ENCODE measurements at regions not wholly inside any gene's neighbourhood (a gene's known extent, or its start where the extent isn't known, plus 50 kb on each side); places are given as distances from the start of the nearest gene placed in this dataset.

- no peak for TF ChIP-seq CTCF (IDR thresholded peaks at IDR 0.05; ENCODE audit: control extremely low read depth, extremely low read depth)
- WGBS, 2 donors, result 86 to 94% methylated on average over 2 of the region's 2 CpGs
- Histone ChIP-seq H3K9me3 (ENCODE audit: control insufficient read depth in 4 of 4, insufficient read depth in 3 of 4, low read length in 3 of 4) (no peaks in the 10 kb centered on the region), H3K9ac (ENCODE audit: insufficient read depth in 1 of 2, low read length in 2 of 2) (no peak overlapping the region), H3K4me3 (no peak overlapping the region), H3K36me3 (ENCODE audit: control insufficient read depth in 4 of 4, insufficient read depth in 4 of 4, low read length in 4 of 4) (no peaks in the 10 kb centered on the region), H3K27me3 (ENCODE audit: control insufficient read depth in 3 of 3, insufficient read depth in 3 of 3, low read length in 2 of 3) (peaks cover 0 to 25% (median 23%) of the 10 kb centered on the region in 3 donors), H3K27ac (ENCODE audit: low read depth in 1 of 2, low read length in 1 of 2) (no peak overlapping the region), H3K4me1 (ENCODE audit: control insufficient read depth in 5 of 5, insufficient read depth in 5 of 5, low read length in 5 of 5) (no peaks in the 10 kb centered on the region)
- ATAC-seq (ENCODE audit: insufficient read depth, low FRiP score), result no peak
- no peak for DNase-seq
Measured at GRCh38 chr11:19467904-19468303, 227.2 kb upstream of the E2F8 start.

- TF ChIP-seq CTCF (IDR thresholded peaks at IDR 0.05; ENCODE audit: control extremely low read depth, extremely low read depth), result no peak
- Histone ChIP-seq H3K36me3 (ENCODE audit: control insufficient read depth in 4 of 4, insufficient read depth in 4 of 4, low read length in 4 of 4) (no peaks in the 10 kb centered on the region), H3K27me3 (ENCODE audit: control insufficient read depth in 3 of 3, insufficient read depth in 3 of 3, low read length in 2 of 3) (peaks cover 0 to 25% (median 23%) of the 10 kb centered on the region in 3 donors), H3K4me1 (ENCODE audit: control insufficient read depth in 5 of 5, insufficient read depth in 5 of 5, low read length in 5 of 5) (no peaks in the 10 kb centered on the region), H3K27ac (ENCODE audit: low read depth in 1 of 2, low read length in 1 of 2) (no peak overlapping the region), H3K9me3 (ENCODE audit: control insufficient read depth in 4 of 4, insufficient read depth in 3 of 4, low read length in 3 of 4) (no peaks in the 10 kb centered on the region), H3K9ac (ENCODE audit: insufficient read depth in 1 of 2, low read length in 2 of 2) (no peak overlapping the region), H3K4me3 (no peak overlapping the region)
- no peak for DNase-seq
- no peak for ATAC-seq (ENCODE audit: insufficient read depth, low FRiP score)
- 80 to 86% methylated on average over 7 of the region's 7 CpGs for WGBS, 2 donors
Measured at GRCh38 chr11:19466314-19466713, 225.6 kb upstream of the E2F8 start.

- H3K27me3 ChIP-seq (ENCODE audit: control insufficient read depth in 3 of 3, insufficient read depth in 3 of 3, low read length in 2 of 3), result peaks cover 0 to 19% (median 11%) of the 10 kb centered on the region in 3 donors
- no peak for DNase-seq
- ATAC-seq (ENCODE audit: insufficient read depth, low FRiP score), result no peak
- H3K9me3 ChIP-seq (ENCODE audit: control insufficient read depth in 4 of 4, insufficient read depth in 3 of 4, low read length in 3 of 4), result no peaks in the 10 kb centered on the region
- WGBS, 2 donors, result 86 to 89% methylated on average over 7 of the region's 7 CpGs
- H3K4me3 ChIP-seq, result no peak overlapping the region
- TF ChIP-seq CTCF (IDR thresholded peaks at IDR 0.05; ENCODE audit: control extremely low read depth, extremely low read depth), result no peak
- peaks cover 0 to 5% (median 0%) of the 10 kb centered on the region in 5 donors for H3K4me1 ChIP-seq (ENCODE audit: control insufficient read depth in 5 of 5, insufficient read depth in 5 of 5, low read length in 5 of 5)
- H3K36me3 ChIP-seq (ENCODE audit: control insufficient read depth in 4 of 4, insufficient read depth in 4 of 4, low read length in 4 of 4), result no peaks in the 10 kb centered on the region
- H3K27ac ChIP-seq (ENCODE audit: low read depth in 1 of 2, low read length in 1 of 2), result no peak overlapping the region
- H3K9ac ChIP-seq (ENCODE audit: insufficient read depth in 1 of 2, low read length in 2 of 2), result no peak overlapping the region
Measured at GRCh38 chr11:19463976-19464375, 223.2 kb upstream of the E2F8 start.

GRCh38 chr11:19460718-19461405 lies 220.1 kb upstream of the E2F8 start:
- TF ChIP-seq CTCF (IDR thresholded peaks at IDR 0.05; ENCODE audit: control extremely low read depth, extremely low read depth), result no peak
- Histone ChIP-seq H3K9me3 (ENCODE audit: control insufficient read depth in 4 of 4, insufficient read depth in 3 of 4, low read length in 3 of 4) (no peaks in the 10 kb centered on the region), H3K4me1 (ENCODE audit: control insufficient read depth in 5 of 5, insufficient read depth in 5 of 5, low read length in 5 of 5) (peaks cover 0 to 5% (median 0%) of the 10 kb centered on the region in 5 donors), H3K4me3 (no peak overlapping the region), H3K36me3 (ENCODE audit: control insufficient read depth in 4 of 4, insufficient read depth in 4 of 4, low read length in 4 of 4) (no peaks in the 10 kb centered on the region), H3K9ac (ENCODE audit: insufficient read depth in 1 of 2, low read length in 2 of 2) (no peak overlapping the region), H3K27me3 (ENCODE audit: control insufficient read depth in 3 of 3, insufficient read depth in 3 of 3, low read length in 2 of 3) (peaks cover 0 to 20% (median 2%) of the 10 kb centered on the region in 3 donors), H3K27ac (ENCODE audit: low read depth in 1 of 2, low read length in 1 of 2) (no peak overlapping the region)
- no peak for ATAC-seq (ENCODE audit: insufficient read depth, low FRiP score)
- WGBS, 2 donors, result 68 to 76% methylated on average over 6 of the region's 6 CpGs
- DNase-seq, result peak; percentile 54 to 73 (median 63)

Data from lung (tissue), 11 donors.